ENCODE measurements at regions not wholly inside any gene's neighbourhood (a gene's known extent, or its start where the extent isn't known, plus 50 kb on each side); places are given as distances from the start of the nearest gene placed in this dataset.

- no peak for DNase-seq
Measured at GRCh38 chr3:72437661-72438406, 410.4 kb downstream of the SHQ1 start.

- DNase-seq: no peak
Measured at GRCh38 chr3:72436863-72437592, 411.2 kb downstream of the SHQ1 start.

- DNase-seq: no peak
Measured at GRCh38 chr3:72434296-72434695, 413.9 kb downstream of the SHQ1 start.

- DNase-seq: no peak
Measured at GRCh38 chr3:72432246-72432645, 416.0 kb downstream of the SHQ1 start.

GRCh38 chr3:72429589-72430353, 418.5 kb downstream of the SHQ1 start:
- DNase-seq: no peak

- no peak for DNase-seq
Measured at GRCh38 chr3:72428803-72429202, 419.4 kb downstream of the SHQ1 start.

GRCh38 chr3:72427624-72428023, 420.6 kb downstream of the SHQ1 start:
- DNase-seq: no peak

GRCh38 chr3:72426618-72427397, 421.4 kb downstream of the SHQ1 start:
- no peak for DNase-seq

GRCh38 chr3:72423643-72424042, 424.6 kb downstream of the SHQ1 start:
- no peak for DNase-seq

- DNase-seq: no peak
Measured at GRCh38 chr3:72421786-72422185, 426.5 kb downstream of the SHQ1 start.

- no peak for DNase-seq
Measured at GRCh38 chr3:72421126-72421525, 427.1 kb downstream of the SHQ1 start.

- DNase-seq: no peak
Measured at GRCh38 chr3:72418856-72419255, 429.4 kb downstream of the SHQ1 start.

- DNase-seq: no peak
Measured at GRCh38 chr3:72418244-72418643, 430.0 kb downstream of the SHQ1 start.

- no peak for DNase-seq
Measured at GRCh38 chr3:72414481-72415016, 433.7 kb downstream of the SHQ1 start.

GRCh38 chr3:72413228-72413627, 435.0 kb downstream of the SHQ1 start:
- peak in 4 of 51 donors; percentile 17 to 48 (median 38) for DNase-seq

GRCh38 chr3:72412340-72412956, 435.8 kb downstream of the SHQ1 start:
- no peak for DNase-seq

- no peak for DNase-seq
Measured at GRCh38 chr3:72411843-72412242, 436.4 kb downstream of the SHQ1 start.

GRCh38 chr3:72411126-72411525, 437.1 kb downstream of the SHQ1 start:
- DNase-seq: no peak

- DNase-seq: no peak
Measured at GRCh38 chr3:72408983-72409779, 439.1 kb downstream of the SHQ1 start.

- DNase-seq: no peak
Measured at GRCh38 chr3:72407766-72408165, 440.5 kb downstream of the SHQ1 start.
